ENCODE measurements at regions not wholly inside any gene's neighbourhood (a gene's known extent, or its start where the extent isn't known, plus 50 kb on each side); places are given as distances from the start of the nearest gene placed in this dataset.
A peak's percentile ranks its signal among the peaks of the same experiment; 100 is the strongest.

DNA sequence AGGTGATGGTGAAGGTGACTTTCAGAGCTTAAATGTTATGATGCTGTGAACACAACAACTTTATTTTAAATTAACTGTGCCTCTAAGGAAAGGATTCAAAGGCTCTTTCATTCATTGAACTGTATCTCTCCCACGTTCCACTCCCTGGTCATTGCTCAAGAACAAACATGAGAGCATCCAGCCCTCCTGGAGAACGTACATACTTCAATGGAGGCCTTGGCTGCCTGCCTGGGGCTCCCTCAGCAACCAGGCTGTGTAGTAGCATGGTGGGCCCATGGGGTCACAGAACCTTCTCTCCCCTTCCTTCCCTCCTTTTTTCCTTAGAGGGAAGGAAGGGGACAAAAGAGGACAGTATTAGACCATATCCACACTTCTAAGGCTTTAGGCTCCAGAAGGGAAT lies 234.3 kb downstream of the CDC5L start:
- Histone ChIP-seq H3K27me3 (no peaks in the 10 kb centered on the region), H3K4me3 (replicated peaks in 1 of 3) (no peak overlapping the region), H3K9me3 (no peaks in the 10 kb centered on the region), H3K27ac (no peak overlapping the region), H3K36me3 (no peaks in the 10 kb centered on the region), H3K4me1 (no peaks in the 10 kb centered on the region)
- 24 to 29% methylated on average over 2 of the region's 2 CpGs for WGBS, 2 donors
- TF ChIP-seq POLR2A (IDR thresholded peaks at IDR 0.05): no peak
- TF ChIP-seq, protein P1, sequence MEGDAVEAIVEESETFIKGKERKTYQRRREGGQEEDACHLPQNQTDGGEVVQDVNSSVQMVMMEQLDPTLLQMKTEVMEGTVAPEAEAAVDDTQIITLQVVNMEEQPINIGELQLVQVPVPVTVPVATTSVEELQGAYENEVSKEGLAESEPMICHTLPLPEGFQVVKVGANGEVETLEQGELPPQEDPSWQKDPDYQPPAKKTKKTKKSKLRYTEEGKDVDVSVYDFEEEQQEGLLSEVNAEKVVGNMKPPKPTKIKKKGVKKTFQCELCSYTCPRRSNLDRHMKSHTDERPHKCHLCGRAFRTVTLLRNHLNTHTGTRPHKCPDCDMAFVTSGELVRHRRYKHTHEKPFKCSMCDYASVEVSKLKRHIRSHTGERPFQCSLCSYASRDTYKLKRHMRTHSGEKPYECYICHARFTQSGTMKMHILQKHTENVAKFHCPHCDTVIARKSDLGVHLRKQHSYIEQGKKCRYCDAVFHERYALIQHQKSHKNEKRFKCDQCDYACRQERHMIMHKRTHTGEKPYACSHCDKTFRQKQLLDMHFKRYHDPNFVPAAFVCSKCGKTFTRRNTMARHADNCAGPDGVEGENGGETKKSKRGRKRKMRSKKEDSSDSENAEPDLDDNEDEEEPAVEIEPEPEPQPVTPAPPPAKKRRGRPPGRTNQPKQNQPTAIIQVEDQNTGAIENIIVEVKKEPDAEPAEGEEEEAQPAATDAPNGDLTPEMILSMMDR (IDR thresholded peaks at IDR 0.05): no peak
- DNase-seq: peak; percentile 49 to 55
- intact Hi-C loops (cut with DNase I): no loop called here

- WGBS, 2 donors: 87 to 89% methylated on average over 8 of the region's 8 CpGs
- TF ChIP-seq POLR2A (IDR thresholded peaks at IDR 0.05): no peak
- TF ChIP-seq, protein P1 (IDR thresholded peaks at IDR 0.05): no peak
- intact Hi-C loops (cut with DNase I): no loop called here
Observed at GRCh38 chr6:44622555-44622954, 235.0 kb downstream of the CDC5L start.

DNA sequence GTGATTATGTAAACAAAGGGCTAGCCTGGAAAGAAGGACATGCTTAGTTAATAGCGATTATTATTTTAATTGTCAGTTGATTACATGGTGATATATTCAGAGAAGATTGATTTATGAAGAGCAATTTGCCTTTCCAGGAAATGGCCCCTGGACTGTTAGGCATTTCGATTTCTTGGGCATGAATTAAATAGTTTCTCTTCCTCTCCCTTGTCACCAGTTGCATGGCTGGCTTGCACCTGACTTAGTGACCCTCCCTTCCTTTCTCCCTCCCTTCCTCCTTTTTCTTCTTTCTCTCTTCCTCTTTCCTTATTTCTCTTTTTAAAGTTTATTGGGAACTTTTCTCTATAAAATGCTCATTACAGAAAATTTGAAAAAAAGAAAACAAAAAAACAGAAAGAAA lies 235.4 kb downstream of the CDC5L start:
- Histone ChIP-seq H3K27me3 (no peaks in the 10 kb centered on the region), H3K27ac (no peak overlapping the region), H3K4me1 (no peaks in the 10 kb centered on the region), H3K36me3 (no peaks in the 10 kb centered on the region), H3K9me3 (no peaks in the 10 kb centered on the region), H3K4me3 (replicated peaks in 1 of 3) (no peak overlapping the region)
- DNase-seq: no peak
- intact Hi-C loops (cut with DNase I): no loop called here
- TF ChIP-seq POLR2A (IDR thresholded peaks at IDR 0.05): no peak
- TF ChIP-seq, protein P1 (IDR thresholded peaks at IDR 0.05): no peak
- WGBS, 2 donors: 76% methylated on average over 2 of the region's 2 CpGs

More at GRCh38 chr6:44622555-44622954, 235.0 kb downstream of the CDC5L start:
- no peak overlapping the region for H3K4me3 ChIP-seq (replicated peaks in 1 of 3)
- no peaks in the 10 kb centered on the region for H3K27me3 ChIP-seq
- H3K27ac ChIP-seq: no peak overlapping the region
- DNase-seq: no peak
- no peaks in the 10 kb centered on the region for H3K4me1 ChIP-seq
- no peaks in the 10 kb centered on the region for H3K36me3 ChIP-seq
- H3K9me3 ChIP-seq: no peaks in the 10 kb centered on the region

DNA sequence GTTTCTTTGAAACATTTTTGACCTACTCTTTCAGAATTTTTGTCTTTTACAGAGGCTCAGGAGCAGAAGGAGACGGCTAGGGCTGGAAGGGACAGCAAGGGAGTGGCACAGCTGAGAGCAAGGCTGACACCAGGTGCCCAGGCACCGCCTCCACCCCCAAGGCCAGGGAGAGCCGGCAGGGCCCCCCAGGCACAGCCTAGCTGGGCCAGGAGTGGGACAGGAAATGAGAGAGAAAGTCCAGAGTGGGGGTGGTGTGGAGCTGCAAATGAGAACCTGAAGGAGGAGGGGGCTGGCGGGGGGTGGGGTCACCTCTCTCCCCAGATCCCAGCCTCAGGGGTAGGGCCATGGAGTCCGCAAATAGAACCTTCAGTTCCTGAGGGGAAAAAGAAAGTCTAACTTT lies 236.7 kb downstream of the CDC5L start:
- 71 to 74% methylated on average over 5 of the region's 5 CpGs for WGBS, 2 donors

DNA sequence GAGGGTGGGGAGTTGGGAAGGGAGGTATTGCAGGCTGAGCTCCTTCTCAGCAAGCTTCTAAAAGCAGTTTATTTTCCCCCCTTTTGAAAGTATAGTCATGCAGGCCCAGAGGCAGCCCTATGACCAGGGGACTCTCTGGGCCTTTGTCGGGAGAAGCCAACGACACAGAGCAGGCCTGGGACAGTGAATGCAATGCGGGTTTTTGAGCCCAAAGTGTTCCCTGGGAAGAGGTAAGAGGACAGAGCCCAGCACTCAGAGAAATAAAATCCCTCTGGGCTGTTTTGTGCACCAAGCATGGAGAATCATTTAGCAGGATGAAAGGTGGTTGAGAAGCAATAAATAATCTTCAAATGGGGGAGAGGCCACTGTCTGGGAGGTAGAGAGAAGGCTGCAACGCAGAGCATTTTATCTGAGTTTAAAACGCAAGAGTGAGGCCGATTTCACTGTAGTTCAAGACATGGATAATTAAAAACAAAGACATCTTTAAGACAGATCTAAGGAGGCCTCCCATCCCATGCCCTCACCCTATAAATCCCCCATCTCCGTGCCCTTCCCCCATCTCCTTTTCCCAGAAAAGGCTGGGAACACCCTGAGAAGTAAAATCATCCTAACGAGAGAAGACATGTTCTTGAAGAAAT lies 237.5 kb downstream of the CDC5L start:
- intact Hi-C loops (cut with DNase I): no loop called here
- H3K27ac ChIP-seq: no peak overlapping the region
- no peak for DNase-seq
- no peaks in the 10 kb centered on the region for H3K36me3 ChIP-seq
- H3K9me3 ChIP-seq: no peaks in the 10 kb centered on the region
- no peaks in the 10 kb centered on the region for H3K4me1 ChIP-seq
- H3K4me3 ChIP-seq (replicated peaks in 1 of 3): no peak overlapping the region
- no peaks in the 10 kb centered on the region for H3K27me3 ChIP-seq
- no peak for TF ChIP-seq POLR2A (IDR thresholded peaks at IDR 0.05)
- TF ChIP-seq, protein P1 (IDR thresholded peaks at IDR 0.05): no peak
- WGBS, 2 donors: 76 to 79% methylated on average over 8 of the region's 8 CpGs

More for the DNA sequence above, 236.7 kb downstream of the CDC5L start:
- intact Hi-C loops (cut with DNase I): no loop called here
- Histone ChIP-seq H3K4me3 (replicated peaks in 1 of 3) (no peak overlapping the region), H3K27me3 (no peaks in the 10 kb centered on the region), H3K27ac (no peak overlapping the region), H3K9me3 (no peaks in the 10 kb centered on the region), H3K36me3 (no peaks in the 10 kb centered on the region), H3K4me1 (no peaks in the 10 kb centered on the region)
- no peak for DNase-seq
- TF ChIP-seq POLR2A (IDR thresholded peaks at IDR 0.05): no peak
- TF ChIP-seq, protein P1 (IDR thresholded peaks at IDR 0.05): no peak
